Retinal pigment epithelial cell (primary cell): ENCODE measurements at regions not wholly inside any gene's neighbourhood (a gene's known extent, or its start where the extent isn't known, plus 50 kb on each side); places are given as distances from the start of the nearest gene placed in this dataset.

Experiments
- DNase-seq: peaks from one replicate; pipeline ENCODE4 v3.0.0-alpha.2; 2010; ENCODE audit warnings: low read depth
- H3K4me3 ChIP-seq: 2 replicates; pipeline ENCODE4 v1.5.1; 2011; ENCODE audit warnings: mild to moderate bottlenecking, low read length, control low read depth, moderate library complexity
- TF ChIP-seq, protein P1 (sequence below): conservative IDR thresholded peaks from 2 replicates; pipeline ENCODE4 v1.5.1; 2011; ENCODE audit warnings: low read depth, low read length, control low read depth, inconsistent platforms

DNA sequence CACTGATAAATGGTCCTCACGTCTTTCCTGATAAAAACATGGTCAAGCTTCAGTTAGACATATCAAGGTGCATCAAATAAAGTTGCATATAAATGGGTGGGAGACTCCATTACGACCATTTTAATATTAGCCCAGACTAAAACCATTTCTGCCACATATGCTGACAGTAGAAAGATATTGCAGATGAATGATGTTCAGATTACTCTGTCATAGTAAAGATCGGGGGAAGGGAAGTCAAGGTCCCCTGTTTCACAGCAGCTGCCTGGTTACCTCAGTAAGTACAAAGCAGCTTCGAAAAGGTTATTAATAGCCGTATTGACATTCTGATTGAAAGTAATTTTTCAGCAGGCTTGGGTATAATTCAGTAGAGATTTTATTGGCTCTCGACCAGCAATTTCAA, 927.7 kb upstream of the CDH2 start:
- H3K4me3 ChIP-seq = no peak overlapping the region
- TF ChIP-seq, protein P1, sequence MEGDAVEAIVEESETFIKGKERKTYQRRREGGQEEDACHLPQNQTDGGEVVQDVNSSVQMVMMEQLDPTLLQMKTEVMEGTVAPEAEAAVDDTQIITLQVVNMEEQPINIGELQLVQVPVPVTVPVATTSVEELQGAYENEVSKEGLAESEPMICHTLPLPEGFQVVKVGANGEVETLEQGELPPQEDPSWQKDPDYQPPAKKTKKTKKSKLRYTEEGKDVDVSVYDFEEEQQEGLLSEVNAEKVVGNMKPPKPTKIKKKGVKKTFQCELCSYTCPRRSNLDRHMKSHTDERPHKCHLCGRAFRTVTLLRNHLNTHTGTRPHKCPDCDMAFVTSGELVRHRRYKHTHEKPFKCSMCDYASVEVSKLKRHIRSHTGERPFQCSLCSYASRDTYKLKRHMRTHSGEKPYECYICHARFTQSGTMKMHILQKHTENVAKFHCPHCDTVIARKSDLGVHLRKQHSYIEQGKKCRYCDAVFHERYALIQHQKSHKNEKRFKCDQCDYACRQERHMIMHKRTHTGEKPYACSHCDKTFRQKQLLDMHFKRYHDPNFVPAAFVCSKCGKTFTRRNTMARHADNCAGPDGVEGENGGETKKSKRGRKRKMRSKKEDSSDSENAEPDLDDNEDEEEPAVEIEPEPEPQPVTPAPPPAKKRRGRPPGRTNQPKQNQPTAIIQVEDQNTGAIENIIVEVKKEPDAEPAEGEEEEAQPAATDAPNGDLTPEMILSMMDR = no peak
- DNase-seq = no peak

DNA sequence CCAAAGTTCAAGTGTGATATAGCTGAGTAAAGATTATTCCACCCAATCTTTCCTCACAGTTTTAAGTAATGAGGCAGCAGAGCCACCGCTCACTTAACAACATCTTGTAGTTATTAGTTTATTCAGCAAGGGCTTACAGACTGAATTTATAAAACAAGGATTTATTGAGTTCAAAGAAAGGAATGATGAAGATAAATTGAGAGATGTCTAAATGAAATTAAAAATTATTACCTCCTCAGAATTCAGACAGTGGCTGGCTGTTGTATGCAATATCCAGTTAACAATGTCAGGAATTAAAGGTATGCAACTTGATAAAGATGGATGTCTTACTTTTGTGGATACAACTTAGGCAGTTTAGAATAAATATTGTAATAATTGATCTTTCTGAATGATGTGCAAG, 927.3 kb upstream of the CDH2 start:
- TF ChIP-seq, protein P1 = no peak
- no peak for DNase-seq
- H3K4me3 ChIP-seq = no peak overlapping the region

DNA sequence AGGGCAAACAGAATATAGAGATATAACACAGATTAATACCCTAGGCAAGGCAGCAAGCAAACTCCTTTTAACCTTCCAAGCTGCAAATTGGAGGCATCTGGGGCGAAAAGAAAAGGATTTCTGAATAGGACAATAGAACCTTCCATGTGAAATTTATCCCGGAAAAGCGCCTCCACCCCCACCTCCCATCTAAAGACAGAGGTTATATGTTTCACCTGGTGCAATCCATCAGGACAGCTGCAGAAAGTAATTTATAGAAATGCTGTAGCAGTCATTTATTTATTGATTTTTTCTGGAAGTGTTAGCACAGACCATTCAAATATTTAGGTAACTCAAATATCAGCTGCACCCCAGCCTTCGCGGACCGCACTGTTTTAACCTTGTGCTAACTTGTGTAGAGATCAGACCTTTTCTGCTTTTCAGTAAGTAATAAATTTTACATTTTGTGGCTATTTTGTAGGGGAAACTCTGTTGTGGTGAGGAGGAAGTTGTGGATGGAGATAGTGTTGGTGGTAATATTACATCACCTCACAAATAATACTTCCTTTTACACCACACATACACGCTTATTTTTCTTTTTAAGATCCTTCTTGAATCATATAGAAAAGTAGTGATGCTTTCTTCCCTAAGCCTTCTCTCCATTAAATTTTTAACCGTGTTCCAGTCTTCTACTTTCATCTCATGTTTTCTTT, 919.3 kb upstream of the CDH2 start:
- DNase-seq = no peak
- TF ChIP-seq, protein P1 = no peak
- no peak overlapping the region for H3K4me3 ChIP-seq

DNA sequence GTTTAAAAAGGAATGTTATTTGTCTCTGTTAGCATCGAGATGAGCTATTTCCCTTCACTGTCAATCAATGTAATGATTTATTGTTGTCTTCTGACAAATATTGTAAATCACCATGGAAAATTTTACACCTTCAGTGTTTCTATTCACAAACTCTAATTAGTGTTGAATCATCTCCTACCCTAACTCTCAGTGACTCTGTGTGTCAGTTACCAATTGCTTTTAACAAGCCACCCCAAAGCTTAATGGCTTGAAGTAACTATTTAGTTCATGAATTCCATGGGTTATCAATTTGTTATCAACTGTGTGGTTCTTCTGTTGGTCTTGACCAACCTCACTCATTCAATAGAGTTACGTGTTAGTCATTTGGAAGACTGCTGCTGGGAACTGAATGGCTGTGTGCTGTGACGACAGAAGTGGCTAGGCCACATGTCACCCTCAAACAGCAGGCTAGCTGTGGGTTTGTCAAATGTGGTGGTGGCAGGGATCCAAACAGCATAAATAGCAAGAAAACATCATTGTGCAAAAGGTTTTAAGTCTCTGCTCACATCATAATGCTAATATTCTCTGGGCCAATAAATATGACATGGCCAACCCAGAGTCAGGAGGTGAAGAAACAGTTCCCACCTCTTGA, 910.8 kb upstream of the CDH2 start:
- TF ChIP-seq, protein P1 = no peak
- no peak overlapping the region for H3K4me3 ChIP-seq
- no peak for DNase-seq

DNA sequence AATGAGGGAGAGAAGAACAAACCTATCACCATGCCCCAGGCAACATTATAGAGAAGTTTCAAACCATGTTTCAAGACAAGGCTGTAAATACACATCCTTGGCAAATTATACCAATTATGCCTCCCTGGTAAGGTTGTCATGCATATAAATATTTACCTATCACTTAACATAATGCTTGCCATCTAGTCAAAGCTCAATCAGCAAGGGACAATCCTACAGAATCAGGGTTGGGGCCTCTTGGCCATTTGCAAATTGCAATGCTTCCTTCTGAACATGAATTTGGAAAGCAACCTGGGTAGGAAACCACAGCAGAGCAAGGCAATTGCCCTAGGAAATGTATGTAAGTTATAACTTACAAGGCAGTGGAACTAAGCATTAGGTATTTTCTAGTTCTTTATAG, 907.2 kb upstream of the CDH2 start:
- no peak overlapping the region for H3K4me3 ChIP-seq
- TF ChIP-seq, protein P1 = no peak
- DNase-seq = no peak

DNA sequence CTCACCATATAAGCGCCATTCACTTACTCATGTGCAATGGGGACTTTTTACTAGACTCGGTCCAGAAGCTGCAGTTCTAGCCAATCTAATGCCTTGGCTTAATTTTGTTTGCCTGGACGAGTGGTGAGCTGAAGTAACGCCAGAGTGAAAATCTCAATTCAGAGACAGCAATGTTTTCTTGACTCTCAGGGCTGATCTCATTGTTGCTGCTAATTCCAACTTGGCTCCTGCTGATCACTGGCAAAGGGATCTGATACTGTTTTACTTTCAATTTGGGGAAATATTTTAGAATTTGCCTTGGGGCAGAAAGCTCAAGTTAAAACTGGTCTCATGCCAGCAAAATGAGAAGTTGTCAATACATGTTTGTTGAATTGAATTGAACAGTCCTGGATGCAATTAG, 906.6 kb upstream of the CDH2 start:
- no peak overlapping the region for H3K4me3 ChIP-seq
- TF ChIP-seq, protein P1 = no peak
- DNase-seq = no peak

DNA sequence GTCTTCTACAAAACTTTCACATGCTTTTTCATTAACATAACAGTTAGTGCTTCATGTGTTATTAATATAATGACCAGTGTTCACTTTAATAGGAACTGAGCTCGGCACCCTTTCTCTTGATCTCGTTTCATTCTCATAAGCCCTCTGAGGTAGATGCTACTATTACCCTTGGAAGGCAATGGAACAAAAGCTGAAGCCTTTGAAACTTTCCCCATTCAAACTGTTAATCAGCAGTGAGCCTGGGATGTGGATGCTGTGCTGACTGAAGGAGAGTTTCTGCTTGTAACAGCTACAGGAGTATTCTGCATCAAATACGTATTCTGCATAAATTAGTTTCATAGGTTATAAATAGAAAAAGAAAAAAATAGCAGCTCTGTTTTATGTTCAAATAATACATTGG, 904.0 kb upstream of the CDH2 start:
- TF ChIP-seq, protein P1 = no peak
- no peak overlapping the region for H3K4me3 ChIP-seq
- no peak for DNase-seq
